GM12864 (cell line): ENCODE measurements at regions not wholly inside any gene's neighbourhood (a gene's known extent, or its start where the extent isn't known, plus 50 kb on each side); places are given as distances from the start of the nearest gene placed in this dataset.

Experiments
- DNase-seq: peaks from one replicate; pipeline ENCODE4 v3.0.0-alpha.2; 2011; ENCODE audit warnings: low read depth
- H3K4me3 ChIP-seq: 2 replicates; pipeline ENCODE4 v1.5.1; 2011; ENCODE audit warnings: mild to moderate bottlenecking, low read depth, low read length, control low read depth
- CTCF ChIP-seq: IDR thresholded peaks from 2 replicates; pipeline ENCODE4 v1.5.1; 2011; ENCODE audit warnings: low read depth, mild to moderate bottlenecking, moderate library complexity, low read length, control low read depth, inconsistent platforms; ENCODE audit errors: missing control alignments

DNA sequence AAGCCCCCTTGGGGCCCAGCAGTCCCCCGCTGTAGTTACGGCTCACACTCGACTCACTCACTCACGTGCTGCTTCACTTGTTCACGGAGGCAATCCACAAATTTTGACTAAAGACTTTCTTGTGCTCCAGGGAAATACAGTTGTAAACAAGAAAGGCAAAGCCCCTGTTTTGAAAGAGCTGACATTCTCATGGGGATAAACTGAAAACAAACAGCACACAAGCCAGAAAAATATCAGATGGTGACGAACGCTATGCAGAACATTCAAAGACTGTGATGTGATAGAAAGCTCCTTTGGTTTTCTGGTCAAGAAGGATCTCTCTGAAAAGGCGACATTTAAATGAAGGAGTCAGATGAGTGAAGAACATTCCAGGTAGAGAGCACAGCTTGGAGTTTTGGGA lies 385.3 kb upstream of the SMIM21 start:
- no peak overlapping the region for H3K4me3 ChIP-seq
- no peak for TF ChIP-seq CTCF
- DNase-seq = no peak

DNA sequence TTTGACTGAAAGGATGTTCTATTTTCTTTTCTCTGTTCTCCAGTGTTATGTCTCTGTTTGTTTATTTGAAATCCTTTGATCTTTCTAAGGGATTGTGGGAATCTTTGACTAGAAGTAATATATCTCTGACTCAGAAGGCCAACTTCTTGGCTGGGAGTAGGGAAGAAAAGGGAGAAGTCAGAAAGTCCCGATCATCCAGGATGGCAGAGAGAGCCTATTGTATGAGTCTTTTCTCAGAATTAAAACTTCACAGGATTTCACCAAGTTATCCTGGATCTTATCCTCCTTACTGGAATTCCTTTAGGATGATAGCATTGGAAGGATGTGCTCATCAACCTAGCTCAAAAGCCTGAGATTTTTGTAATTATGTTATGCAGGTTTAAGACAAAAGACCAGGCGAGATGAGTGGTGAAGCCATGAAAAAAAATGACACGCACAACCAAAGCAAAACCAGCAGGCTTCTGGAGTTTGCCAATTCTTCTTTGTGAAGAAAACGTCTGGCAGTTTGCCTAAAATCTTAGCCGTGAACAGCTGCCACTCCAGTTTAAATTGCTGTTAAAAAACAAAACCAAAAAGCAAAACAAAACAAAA lies 383.6 kb upstream of the SMIM21 start:
- no peak for DNase-seq
- no peak overlapping the region for H3K4me3 ChIP-seq
- TF ChIP-seq CTCF = no peak

DNA sequence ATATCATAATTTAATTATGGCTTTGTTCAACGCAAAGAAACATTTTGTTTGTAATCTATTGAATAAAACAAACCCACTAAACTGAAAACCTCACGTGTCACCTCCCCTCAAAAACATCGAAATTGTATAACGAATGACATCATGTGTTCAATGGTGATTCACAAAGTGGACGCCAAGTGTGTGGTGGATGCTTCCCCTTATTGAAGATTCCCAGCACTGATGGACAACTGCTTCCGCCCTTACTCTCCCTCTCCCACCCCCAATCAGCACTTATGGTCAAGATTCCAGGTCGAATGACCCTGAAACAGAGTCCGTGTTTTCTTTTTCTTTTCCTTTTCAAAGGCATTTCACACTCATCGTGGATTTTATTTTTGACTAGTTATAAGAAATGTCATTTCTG lies 383.0 kb upstream of the SMIM21 start:
- no peak overlapping the region for H3K4me3 ChIP-seq
- DNase-seq = no peak
- no peak for TF ChIP-seq CTCF

DNA sequence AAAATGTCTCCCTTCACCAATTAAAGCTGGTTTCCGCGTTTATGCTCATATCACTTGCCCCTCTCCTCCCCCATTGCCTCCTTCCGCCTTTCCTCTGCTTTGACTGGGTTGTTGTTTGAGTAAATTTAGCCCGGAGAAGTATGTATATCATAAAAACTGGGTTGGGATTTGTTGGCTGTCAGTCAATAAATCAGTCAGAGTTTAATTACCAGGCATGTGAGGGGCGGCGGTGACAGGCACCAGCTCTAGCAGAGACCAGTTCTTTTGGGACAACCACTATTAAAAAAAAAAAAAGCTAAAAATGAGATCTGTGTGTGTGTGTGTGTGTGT lies 382.4 kb upstream of the SMIM21 start:
- TF ChIP-seq CTCF = no peak
- DNase-seq = no peak
- H3K4me3 ChIP-seq = no peak overlapping the region

DNA sequence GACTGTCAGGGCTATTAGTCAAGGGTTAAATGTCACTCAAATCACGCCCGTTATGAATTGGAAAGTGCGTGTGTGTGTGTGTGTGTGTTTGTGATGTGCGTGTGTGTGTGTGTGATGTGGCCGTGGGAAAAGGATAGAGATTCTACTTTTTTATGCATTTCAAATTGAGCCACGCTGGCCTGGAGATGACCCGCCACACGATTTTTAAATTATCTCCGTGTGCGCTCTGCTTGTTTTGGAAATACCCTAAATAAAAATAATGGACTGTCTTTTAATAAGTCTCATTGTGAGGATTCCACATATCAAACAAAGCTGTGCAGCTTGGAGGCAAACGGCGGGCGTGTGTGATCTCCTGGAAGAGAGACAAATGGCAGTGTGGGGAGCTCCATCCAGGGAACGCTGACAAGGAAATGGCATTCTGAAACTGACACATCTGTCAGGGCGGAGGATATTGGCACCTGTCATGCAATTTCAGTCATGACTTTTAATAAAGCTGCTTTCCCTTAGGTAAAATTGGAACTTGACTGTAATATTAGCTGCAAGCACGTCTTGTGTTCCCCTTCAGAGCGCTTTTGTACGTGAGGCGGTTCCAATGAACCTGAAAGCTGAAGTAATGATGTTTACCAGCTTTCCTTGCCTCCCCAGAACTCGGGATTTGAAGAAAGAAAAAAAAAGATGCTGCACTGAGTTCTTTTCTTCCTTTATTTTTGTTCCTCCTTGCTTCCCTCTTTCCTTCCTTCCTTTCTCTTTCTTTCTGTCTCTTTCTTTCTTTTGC lies 381.8 kb upstream of the SMIM21 start:
- no peak overlapping the region for H3K4me3 ChIP-seq

DNA sequence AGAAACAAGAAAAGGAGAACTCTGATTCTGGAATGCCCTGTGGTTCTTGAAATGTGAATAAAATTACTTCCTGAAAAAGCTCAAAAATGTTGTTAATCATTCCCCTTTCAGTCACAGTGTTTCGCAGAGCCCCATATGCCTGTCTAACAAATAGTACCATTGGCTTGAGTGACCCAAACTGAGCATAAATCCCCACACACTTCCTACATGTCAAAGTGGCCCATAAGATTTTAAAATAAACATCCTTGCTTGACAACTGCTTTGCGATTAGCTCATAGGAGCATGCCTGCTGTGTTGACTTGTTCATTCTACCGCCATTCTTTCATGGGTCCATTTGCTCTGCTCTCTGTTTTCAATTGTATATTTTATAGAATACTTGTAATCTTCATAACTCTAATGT lies 377.8 kb upstream of the SMIM21 start:
- no peak for TF ChIP-seq CTCF
- DNase-seq = no peak
- H3K4me3 ChIP-seq = no peak overlapping the region

More for the DNA sequence above, 381.8 kb upstream of the SMIM21 start:
- TF ChIP-seq CTCF = no peak
- no peak for DNase-seq

DNA sequence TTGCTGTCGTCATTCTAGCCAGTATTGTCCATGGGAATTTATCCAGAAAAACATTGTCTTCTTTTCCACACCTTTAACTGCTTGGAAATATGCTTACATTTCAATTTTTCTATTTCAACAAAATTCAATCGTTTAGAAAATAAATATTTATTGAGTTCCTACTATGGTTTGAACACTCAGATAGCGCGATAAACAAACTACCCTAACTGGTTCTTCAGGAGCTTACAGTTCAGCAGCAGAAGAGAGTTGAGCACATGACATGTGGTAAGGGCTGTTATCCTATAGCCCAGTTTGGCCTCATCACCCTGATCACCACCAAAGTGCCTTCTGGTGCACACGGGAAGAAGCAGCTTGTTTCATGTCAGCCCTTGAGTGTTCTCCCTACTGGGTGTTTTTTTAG lies 375.2 kb upstream of the SMIM21 start:
- TF ChIP-seq CTCF = no peak
- no peak for DNase-seq
- H3K4me3 ChIP-seq = no peak overlapping the region
